GM10248 (cell line): ENCODE measurements at regions not wholly inside any gene's neighbourhood (a gene's known extent, or its start where the extent isn't known, plus 50 kb on each side); places are given as distances from the start of the nearest gene placed in this dataset.

ENCODE experiments used
- CTCF ChIA-PET: fragments of 300-600 bp; sonication (Branson Sonifier 250); formaldehyde crosslinking; extraction: SDS; loops from one replicate; lab custom pipeline; 2021; ENCODE audit warnings: antibody characterized with exemption; lab: Yijun Ruan, JAX
- POLR2A ChIA-PET: fragments of 350-650 bp; sonication (Branson Sonifier 250); formaldehyde crosslinking; extraction: SDS; loops from one replicate; lab custom pipeline; 2020; ENCODE audit warnings: antibody characterized with exemption; lab: Yijun Ruan, JAX
- DNase-seq: peaks from one replicate; pipeline ENCODE4 v3.0.0; 2012; ENCODE audit errors: extremely low spot score
- CTCF ChIP-seq: IDR thresholded peaks from 2 replicates; pipeline ENCODE4 v1.5.1; 2012; ENCODE audit warnings: mild to moderate bottlenecking, low read depth; ENCODE audit errors: extremely low read depth, missing control alignments, control extremely low read depth

- ChIA-PET CTCF (no interaction called here), POLR2A (no interaction called here)
- no peak for DNase-seq
- TF ChIP-seq CTCF, result no peak
Observed at GRCh38 chr7:119982884-119983283, 290.1 kb upstream of the KCND2 start.

- no peak for TF ChIP-seq CTCF
- ChIA-PET CTCF (no interaction called here), POLR2A (no interaction called here)
- no peak for DNase-seq
Observed at GRCh38 chr7:119983468-119983867, 289.5 kb upstream of the KCND2 start.

DNA sequence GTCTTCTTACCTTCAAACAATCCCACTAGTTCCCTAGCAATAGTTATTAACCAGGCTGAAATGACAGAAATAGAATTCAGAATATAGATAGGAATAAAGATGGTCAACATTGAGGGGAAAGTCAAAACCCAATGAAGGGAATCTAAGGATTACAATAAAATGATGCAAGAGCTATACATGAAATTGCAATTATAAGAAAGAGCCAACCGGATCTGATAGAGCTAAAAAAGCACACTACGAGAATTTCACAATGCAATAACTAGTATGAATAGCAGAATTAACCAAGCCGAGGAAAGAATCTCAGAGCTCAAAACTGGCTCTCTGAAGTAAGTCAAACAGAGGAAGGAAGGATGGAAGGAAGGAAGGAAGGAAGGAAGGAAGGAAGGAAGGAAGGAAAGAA lies 288.7 kb upstream of the KCND2 start:
- CTCF ChIA-PET, result no interaction called here
- no peak for TF ChIP-seq CTCF
- POLR2A ChIA-PET, result no interaction called here
- no peak for DNase-seq

GRCh38 chr7:119988401-119988800 lies 284.6 kb upstream of the KCND2 start:
- no peak for TF ChIP-seq CTCF
- DNase-seq, result no peak
- ChIA-PET CTCF (interaction anchor here (1.0 to 2.0 kb wide), 2 partner anchors 20 to 566 kb away, joined by 3 to 6 read pairs; no protein-coding TSS in a partner anchor), POLR2A (no interaction called here)

DNA sequence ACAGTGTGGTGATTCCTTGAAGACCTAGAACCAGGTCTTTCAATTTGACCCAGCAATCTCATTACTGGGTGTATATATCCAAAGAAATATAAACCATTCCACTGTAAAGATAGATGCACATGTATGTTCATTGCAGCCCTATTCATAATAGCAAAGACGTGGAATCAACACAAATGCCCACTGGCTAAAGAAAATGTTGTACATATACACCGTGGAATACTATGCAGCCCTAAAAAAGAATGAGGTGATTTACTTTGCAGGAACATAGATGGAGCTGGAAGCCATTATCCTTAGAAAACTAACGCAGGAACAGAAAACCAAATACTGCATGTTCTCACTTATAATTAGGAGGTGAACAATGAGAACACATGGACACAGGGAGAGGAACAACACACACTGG lies 278.0 kb upstream of the KCND2 start:
- no peak for TF ChIP-seq CTCF
- ChIA-PET POLR2A (no interaction called here), CTCF (no interaction called here)
- no peak for DNase-seq

DNA sequence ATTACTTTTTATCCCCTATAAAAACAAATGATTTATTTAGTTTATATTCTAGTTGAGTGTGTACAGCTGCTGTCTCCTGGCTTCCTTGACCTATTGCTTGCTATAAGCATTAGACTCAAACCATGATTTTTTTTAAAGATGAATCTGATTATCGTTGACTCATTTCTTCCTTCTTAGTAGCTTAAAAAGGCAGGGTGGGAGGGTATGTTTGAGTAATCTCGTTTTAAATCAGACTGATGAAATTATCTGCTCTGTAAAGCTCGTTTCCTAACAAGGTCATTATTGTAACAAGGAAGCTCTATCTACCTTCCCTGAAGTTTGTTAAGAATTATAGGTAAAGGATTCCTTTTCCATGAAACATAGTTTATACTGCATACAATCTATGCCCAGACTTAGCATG lies 276.3 kb upstream of the KCND2 start:
- CTCF ChIA-PET, result interaction anchor here (0.8 kb wide), 1 partner anchor 21 kb away, joined by 3 read pairs; no protein-coding TSS in a partner anchor
- TF ChIP-seq CTCF, result no peak
- DNase-seq, result no peak
- POLR2A ChIA-PET, result no interaction called here
